WI38 (cell line): ENCODE measurements at regions not wholly inside any gene's neighbourhood (a gene's known extent, or its start where the extent isn't known, plus 50 kb on each side); places are given as distances from the start of the nearest gene placed in this dataset.

Experiments
- H3K4me3 ChIP-seq: 2 replicates; pipeline ENCODE4 v1.5.1; 2011; ENCODE audit warnings: low read depth, mild to moderate bottlenecking, control low read depth, low read length
- TF ChIP-seq, protein P1 (sequence below): IDR thresholded peaks from 2 replicates; pipeline ENCODE4 v1.5.1; 2012; ENCODE audit warnings: low read depth, mild to moderate bottlenecking, control low read depth, low read length

DNA sequence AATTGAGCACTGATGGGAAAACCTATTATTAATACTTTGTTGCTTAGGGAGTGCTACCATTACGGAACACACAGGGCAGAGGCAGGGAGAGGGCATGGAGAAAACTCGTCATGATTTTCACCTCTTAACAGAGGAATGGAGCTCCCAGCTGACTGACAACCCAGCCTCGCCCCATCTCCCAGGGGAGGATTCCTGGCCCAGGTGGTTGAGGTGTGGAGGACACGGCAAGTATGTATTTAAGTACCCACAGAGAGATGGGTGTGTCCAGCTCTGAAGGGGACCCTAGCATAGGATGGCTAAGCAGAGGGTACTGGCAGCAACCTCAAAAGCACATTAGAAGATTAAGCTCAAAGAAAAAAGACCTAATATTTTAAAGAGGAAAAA, 261.9 kb upstream of the MOCS1 start:
- TF ChIP-seq, protein P1, sequence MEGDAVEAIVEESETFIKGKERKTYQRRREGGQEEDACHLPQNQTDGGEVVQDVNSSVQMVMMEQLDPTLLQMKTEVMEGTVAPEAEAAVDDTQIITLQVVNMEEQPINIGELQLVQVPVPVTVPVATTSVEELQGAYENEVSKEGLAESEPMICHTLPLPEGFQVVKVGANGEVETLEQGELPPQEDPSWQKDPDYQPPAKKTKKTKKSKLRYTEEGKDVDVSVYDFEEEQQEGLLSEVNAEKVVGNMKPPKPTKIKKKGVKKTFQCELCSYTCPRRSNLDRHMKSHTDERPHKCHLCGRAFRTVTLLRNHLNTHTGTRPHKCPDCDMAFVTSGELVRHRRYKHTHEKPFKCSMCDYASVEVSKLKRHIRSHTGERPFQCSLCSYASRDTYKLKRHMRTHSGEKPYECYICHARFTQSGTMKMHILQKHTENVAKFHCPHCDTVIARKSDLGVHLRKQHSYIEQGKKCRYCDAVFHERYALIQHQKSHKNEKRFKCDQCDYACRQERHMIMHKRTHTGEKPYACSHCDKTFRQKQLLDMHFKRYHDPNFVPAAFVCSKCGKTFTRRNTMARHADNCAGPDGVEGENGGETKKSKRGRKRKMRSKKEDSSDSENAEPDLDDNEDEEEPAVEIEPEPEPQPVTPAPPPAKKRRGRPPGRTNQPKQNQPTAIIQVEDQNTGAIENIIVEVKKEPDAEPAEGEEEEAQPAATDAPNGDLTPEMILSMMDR: no peak
- no peak overlapping the region for H3K4me3 ChIP-seq

GRCh38 chr6:40195428-40196134, 261.3 kb upstream of the MOCS1 start:
- no peak overlapping the region for H3K4me3 ChIP-seq
- TF ChIP-seq, protein P1: no peak

DNA sequence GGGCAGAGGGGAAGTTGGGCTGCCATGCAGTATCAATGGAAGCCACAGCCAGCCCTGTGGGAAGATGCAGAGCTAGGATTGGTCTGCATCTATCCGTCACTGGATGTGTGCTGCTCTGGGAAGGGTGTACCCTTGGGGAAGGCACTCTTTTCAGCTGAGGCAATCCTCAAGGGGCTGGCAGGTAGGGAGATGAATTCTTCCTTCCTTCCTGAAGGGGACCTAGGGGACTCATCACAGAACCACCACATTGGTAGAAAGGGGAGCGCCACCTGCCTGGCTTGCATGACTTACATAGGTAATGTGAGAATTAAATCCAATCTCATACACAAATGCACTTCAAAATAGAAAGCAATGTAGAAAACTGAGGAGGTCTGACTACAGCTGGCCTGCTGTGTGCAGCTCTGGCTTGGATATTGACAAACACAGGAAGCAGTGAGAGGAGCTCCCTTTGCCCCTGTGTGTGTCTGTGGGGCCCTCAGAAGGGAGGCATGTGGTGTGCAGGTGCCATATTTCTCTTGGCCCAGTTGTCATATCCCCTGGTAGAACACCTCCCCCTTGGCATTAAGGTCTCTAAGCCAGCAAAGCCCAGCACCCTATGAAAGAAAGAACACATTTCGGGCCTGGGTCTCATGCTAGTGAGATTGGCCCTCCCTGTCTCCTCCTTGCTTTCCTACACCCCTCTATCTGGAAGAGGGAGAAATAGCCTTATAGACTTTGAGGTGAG, 260.3 kb upstream of the MOCS1 start:
- TF ChIP-seq, protein P1: no peak
- no peak overlapping the region for H3K4me3 ChIP-seq

GRCh38 chr6:40192516-40192915, 258.3 kb upstream of the MOCS1 start:
- TF ChIP-seq, protein P1: no peak
- H3K4me3 ChIP-seq: no peak overlapping the region

- TF ChIP-seq, protein P1: no peak
- H3K4me3 ChIP-seq: no peak overlapping the region
Observed at GRCh38 chr6:40188931-40189330, 254.7 kb upstream of the MOCS1 start.

DNA sequence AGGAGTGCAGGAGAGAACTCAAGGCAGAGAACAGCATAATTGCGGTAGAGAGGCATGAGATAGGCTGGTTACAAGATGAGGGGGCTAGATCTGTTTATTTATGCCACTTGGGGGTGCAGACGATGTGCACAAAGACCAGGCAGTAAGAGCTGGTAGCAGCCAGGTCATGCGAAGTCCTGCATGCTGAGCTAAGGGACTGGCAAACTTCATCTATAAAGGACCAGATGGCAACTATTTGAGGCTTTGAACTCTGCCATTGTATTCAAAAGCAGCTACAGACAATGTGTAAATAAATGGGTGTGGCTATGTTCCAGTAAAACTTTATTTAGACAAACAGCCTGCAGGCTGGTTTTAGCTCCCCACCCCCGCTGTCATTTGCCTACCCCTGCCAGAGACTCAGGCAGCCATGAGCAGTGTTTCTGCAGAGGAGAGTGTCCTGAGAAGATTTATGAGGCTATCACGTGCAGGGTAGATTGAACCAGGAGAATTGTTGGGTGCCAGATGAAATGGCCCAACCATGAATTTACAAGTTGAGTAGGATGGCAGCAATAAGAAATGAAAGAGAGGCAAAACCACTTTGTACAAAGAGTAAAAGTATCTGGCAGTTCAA, 253.4 kb upstream of the MOCS1 start:
- TF ChIP-seq, protein P1: no peak
- no peak overlapping the region for H3K4me3 ChIP-seq

DNA sequence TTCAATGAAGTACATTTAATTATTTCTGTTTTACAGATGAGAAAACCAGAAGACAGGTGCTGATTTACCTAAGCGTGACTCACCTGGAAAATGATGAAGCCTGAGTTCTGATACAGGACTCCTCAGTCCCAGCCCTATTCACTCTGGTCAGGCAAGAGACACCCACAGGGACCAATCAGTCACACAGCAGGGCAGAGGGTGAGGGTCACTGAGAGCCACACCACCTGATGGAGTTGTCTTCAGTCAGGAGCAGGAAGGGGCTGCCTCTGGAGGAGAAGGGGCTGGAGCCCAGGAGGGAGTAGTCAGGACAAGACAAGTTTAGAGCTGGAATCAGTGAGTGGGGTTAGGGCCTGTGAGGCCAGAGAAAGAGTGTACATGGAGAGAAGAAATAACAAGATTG, 251.2 kb upstream of the MOCS1 start:
- TF ChIP-seq, protein P1: no peak
- H3K4me3 ChIP-seq: no peak overlapping the region
